NCI-H460 (cell line): ENCODE measurements at regions not wholly inside any gene's neighbourhood (a gene's known extent, or its start where the extent isn't known, plus 50 kb on each side); places are given as distances from the start of the nearest gene placed in this dataset.
A peak's percentile ranks its signal among the peaks of the same experiment; 100 is the strongest.

ENCODE experiments used
- DNase-seq: peaks from one replicate; pipeline ENCODE4 v3.0.0-alpha.2; 2016; ENCODE audit warnings: low read depth; ENCODE audit errors: extremely low read depth

DNA sequence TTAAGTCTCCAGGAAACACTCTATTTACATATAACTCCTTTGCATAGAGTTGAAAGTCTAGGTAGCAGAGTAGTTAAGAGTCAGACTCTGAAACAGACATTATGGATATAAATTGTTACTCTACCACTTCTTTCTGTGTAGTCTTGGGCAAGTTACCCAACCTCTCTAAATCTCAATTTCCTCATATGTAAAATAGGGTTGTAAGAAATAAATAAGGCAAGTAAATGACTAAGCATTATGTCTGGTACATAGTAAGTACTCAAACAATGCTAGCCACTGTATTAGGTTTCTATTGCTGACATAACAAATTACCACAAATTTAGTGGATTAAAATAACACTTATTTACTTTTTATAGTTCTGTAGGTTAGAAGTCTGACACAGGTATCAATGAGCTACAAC, 394.1 kb downstream of the PRDM5 start:
- DNase-seq = no peak

DNA sequence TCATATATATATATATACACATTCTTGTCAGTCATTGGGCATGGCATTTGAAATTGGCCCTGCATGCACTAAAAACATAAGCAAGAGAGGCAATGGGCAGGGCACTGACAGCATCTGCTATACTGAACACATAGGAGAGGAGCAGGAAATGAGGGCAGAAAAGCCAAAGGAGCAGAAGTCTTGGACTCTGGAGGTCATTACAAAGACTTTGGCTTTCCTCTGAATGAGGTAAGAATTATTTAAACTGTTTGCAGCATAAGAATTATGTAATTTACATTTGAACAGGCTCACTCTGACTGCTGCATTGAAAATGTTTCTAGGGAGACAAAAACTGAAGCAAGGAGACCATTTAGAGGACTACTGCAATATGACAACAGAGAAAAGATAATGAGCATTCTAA, 396.5 kb downstream of the PRDM5 start:
- no peak for DNase-seq

DNA sequence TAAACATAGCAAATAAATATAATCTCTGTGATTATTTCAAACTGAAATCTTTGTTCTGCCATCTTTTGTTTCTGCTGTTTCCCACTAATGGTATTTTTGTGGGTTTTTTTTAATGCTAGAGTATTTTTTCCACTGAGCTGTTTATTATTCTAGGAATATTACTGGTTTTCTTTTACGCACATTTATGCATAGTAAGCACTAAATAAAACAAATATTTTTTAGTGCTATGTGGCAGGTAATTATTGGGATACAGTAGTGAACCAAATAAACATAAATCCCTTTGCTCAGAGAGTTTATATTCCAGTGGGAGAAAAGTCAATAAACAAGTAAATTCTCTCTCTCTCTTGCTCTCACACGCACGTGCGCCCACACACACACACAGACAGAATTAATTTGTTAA, 397.4 kb downstream of the PRDM5 start:
- no peak for DNase-seq

- DNase-seq = no peak
Measured at GRCh38 chr4:120524237-120524636, 398.3 kb downstream of the PRDM5 start.

- no peak for DNase-seq
Measured at GRCh38 chr4:120520761-120521160, 401.8 kb downstream of the PRDM5 start.

GRCh38 chr4:120517966-120518365, 404.6 kb downstream of the PRDM5 start:
- peak; percentile 87 for DNase-seq

DNA sequence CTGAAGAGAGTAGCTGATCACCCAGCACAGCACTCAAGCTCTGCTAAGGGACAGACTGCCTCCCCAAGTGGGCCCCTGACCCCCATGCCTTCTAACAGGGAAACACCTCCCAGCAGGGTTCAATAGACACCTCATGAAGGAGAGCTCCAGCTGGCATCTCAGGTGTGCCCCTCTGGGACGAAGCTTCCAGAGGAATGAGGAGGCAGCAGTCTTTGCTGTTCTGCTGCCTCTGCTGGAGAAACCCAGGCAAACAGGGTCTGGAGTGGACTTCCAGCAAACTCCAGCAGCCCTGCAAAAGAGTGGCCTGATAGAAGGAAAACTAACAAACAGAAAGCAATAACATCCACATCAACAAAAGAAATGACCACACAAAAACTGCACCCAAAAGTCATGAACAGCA, 412.8 kb downstream of the PRDM5 start:
- no peak for DNase-seq

- no peak for DNase-seq
Measured at GRCh38 chr4:120509222-120509621, 413.3 kb downstream of the PRDM5 start.

GRCh38 chr4:120508036-120508435, 414.5 kb downstream of the PRDM5 start:
- no peak for DNase-seq

DNA sequence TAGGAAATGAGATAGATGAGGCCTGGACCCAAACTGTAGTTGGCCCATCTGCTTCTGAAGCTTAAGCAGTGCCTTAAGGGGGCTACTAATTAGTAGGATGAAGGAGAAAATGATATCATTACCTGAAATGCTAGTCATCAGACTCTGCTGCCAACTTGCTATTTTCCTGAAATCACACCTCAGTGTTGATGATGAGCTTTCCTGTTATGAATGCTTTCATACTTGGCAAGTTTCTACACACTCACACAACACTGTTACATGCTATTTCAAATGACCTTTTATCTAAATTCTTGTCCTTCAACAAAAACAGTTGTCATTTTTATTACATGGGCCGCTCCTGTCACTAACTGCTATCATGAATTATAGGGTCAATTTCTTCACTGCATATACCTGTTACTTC, 416.0 kb downstream of the PRDM5 start:
- peak; percentile 38 for DNase-seq

GRCh38 chr4:120498678-120499077, 423.8 kb downstream of the PRDM5 start:
- no peak for DNase-seq

DNA sequence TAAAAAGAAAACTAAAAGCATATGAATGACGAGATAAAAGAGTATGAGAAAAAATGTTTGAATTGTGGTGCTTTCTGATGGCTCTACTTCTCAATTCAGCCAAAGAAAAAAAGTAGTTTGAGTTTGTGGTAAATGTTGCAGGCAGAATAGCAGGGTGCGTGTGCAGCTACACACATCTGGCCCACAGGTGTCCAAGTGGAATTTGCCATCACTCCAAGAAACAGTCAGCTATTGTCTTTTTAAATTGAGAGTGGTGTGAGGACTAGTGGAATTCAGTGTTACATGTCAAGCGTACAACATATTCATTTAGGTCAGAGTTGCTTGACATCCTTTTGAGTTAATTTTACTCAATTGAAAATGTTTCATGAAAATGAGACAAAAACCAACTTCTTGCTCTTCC, 424.8 kb upstream of the MAD2L1 start:
- no peak for DNase-seq

DNA sequence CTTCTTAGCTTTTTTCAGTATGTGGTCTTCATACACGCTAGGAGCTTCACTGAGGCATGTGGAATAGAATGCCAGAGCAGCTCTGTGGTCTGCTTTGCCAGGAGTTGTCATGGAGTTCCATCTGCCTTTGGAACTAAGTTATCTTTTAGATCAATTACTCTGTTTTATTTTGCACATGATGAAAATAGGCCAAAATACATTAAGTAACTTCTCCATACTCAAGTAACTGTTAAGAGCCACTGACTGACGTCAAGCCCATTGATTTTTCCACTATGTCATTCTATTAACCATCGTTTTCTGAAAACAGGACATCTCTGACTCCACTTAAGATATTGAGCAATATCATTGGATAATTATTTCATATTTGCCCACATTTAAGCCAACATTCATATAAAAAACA, 415.1 kb upstream of the MAD2L1 start:
- DNase-seq = no peak

- DNase-seq = no peak
Measured at GRCh38 chr4:120472447-120473131, 405.9 kb upstream of the MAD2L1 start.

- DNase-seq = no peak
Measured at GRCh38 chr4:120466429-120466828, 399.8 kb upstream of the MAD2L1 start.

DNA sequence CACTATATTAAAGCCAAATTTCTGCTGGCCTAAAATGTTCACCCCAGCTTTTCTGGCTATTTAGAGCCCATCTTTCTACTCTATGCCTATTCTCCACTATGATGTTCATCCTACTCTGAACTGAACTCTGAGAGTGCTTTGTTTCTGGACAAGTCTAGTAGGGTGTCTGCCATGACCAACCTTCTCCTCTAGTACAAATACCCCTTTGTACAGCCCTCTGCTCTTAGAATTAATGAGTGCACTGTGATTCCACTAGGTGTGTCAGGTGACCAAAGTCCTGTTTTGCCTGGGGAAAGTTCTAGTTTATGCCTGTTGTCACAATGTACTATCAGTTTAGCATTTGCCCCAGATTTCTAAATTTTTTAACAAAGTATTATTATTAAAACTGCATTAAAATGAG, 388.1 kb upstream of the MAD2L1 start:
- no peak for DNase-seq

DNA sequence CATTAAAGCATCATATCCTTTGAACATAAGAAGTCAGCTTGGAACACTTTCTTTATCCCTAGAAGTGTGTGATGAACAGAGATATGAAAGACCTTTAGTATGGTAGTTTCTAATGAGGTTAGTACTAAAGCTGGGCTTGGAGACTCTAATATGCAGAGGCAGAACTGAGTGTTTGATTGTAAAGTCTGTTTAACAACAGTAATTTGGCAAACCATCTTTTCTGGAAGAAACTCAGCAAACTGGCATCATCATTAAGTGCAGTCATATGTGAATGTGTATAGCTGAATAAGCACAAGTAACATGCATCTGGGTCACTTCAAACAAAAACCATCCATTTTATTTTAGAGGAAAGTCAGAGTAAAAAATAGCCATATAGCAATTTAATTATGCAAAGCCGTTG, 385.9 kb upstream of the MAD2L1 start:
- DNase-seq = no peak

DNA sequence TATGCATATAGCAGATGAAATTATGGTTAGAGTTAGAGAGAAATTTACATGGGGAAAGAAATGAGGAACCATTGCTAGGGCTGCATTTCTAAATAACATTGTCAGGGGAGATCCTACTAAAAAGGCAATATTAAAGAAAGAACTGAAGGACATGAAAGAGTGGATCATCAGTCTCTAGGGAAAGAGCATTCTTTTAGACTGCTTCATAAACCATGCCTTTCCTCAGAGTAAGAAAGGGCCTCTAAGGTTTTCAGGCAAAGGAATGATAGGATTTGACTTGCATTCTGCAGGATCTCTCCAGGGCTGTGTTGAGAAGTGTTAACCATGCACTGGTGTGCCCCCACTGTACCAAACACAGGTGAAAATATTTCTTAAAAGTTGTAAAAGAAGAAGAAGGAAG, 385.4 kb upstream of the MAD2L1 start:
- no peak for DNase-seq

GRCh38 chr4:120447774-120448173, 381.1 kb upstream of the MAD2L1 start:
- no peak for DNase-seq

DNA sequence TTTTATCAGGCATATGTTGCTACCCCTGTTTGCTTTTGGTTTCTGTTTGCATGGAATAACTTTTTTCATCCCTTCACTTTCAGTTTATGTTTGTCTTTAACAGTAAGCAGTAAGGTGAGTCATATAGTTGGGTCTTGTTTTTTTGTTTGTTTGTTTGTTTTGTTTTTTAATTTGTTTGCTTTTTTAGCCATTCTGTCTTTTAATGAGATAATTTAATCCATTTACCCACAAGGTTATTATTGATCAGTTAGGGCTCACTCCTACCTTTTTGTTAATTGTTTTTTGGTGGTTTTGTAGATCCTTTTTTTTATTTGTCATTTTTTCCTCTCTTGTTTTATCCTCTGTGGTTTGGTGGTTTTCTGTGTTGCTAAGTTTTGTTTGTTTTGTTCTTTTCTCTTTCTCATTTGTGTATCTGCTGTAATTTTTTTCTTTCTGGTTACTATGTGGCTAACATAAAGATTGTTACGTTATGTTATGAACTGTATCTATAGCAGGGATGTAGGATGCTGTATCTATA, 379.5 kb upstream of the MAD2L1 start:
- DNase-seq = no peak

DNA sequence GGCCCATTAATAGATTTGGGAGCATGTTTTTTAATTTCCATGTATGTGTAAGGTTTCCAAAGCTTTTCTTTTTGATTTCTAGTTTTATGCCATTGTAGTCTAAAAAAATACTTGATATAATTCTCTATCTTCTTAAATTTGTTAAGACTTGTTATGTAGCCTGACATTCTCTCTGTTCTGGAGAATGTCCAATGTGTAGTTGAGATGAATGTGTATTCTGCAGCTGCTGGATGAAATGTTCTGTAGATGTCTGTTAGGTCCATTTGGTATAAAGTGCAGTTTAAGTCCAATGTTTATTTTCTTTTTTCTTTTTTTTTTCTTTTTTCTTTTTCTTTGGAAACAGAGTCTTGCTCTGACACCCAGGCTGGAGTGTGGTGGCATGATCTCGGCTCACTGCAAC, 378.5 kb upstream of the MAD2L1 start:
- DNase-seq = no peak

GRCh38 chr4:120443116-120443515, 376.5 kb upstream of the MAD2L1 start:
- DNase-seq = no peak

DNA sequence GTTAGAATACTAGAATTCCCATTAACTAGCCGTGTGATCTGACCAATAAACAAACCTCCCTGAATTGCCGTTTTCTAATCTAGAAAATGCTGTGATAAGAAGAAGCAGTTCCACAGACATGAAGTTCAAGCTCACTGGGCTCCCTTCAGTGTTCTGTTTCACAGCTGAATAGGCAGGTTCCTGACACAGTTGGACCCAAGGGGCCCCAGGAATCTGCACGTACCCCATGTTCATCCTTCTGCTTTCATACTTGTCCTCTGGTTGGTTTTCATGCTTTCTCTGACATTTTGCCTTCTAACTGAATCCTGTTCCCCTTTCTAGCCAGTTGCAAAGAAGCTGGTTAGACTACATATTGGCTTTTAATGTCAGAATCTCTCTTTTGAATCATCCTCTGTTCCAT, 374.1 kb upstream of the MAD2L1 start:
- no peak for DNase-seq
